Caco-2 (cell line): ENCODE measurements at regions not wholly inside any gene's neighbourhood (a gene's known extent, or its start where the extent isn't known, plus 50 kb on each side); places are given as distances from the start of the nearest gene placed in this dataset.

Experiments used
- BruUV-seq: library from RNA; stranded (reverse); fragments of 400-500 nt; replicated peaks from 2 replicates; lab custom pipeline; 2021; lab: Mats Ljungman, UMichigan
- CTCF ChIA-PET: fragments of 300-600 bp; sonication (Branson Sonifier 250); formaldehyde crosslinking; loops from one replicate; lab custom pipeline; 2022; ENCODE audit warnings: antibody characterized with exemption; lab: Charles Lee
- POLR2A ChIA-PET: fragments of 300-600 bp; sonication (Branson Sonifier 250); formaldehyde crosslinking; loops from one replicate; lab custom pipeline; 2022; ENCODE audit warnings: antibody characterized with exemption; lab: Charles Lee
- DNase-seq, 2 experiments: peaks; one replicate each; pipeline versions ENCODE4 v3.0.0 to v3.0.0-alpha.2; 2020 to 2022
- H3K27me3 ChIP-seq: replicated peaks from 2 replicates; pipeline ENCODE4 v1.6.0; 2011; ENCODE audit warnings: low read length; ENCODE audit not compliant: control insufficient read depth, insufficient read depth
- H3K36me3 ChIP-seq: 2 replicates; pipeline ENCODE4 v1.5.1; 2011; ENCODE audit warnings: low read length; ENCODE audit not compliant: control insufficient read depth, insufficient read depth
- H3K4me1 ChIP-seq: fragments of 250-450 bp; sonication (Bioruptor Pico); 2 replicates; pipeline ENCODE4 v1.5.1; 2020; ENCODE audit warnings: mild to moderate bottlenecking
- H3K4me3 ChIP-seq: 2 replicates; pipeline ENCODE4 v1.5.1; 2011; ENCODE audit warnings: low read depth, mild to moderate bottlenecking, control low read depth, low read length
- H3K9me3 ChIP-seq: fragments of 250-450 bp; sonication (Bioruptor Pico); 2 replicates; pipeline ENCODE4 v1.5.1; 2020; ENCODE audit warnings: mild to moderate bottlenecking, moderate library complexity
- H3K27ac Mint-ChIP-seq: one replicate; pipeline ENCODE4 v1.8.0; 2022; ENCODE audit warnings: mixed read lengths; ENCODE audit not compliant: unreplicated experiment
- H3K27me3 Mint-ChIP-seq: one replicate; pipeline ENCODE4 v1.8.0; 2022; ENCODE audit warnings: mixed read lengths; ENCODE audit not compliant: insufficient read depth, unreplicated experiment
- H3K36me3 Mint-ChIP-seq: one replicate; pipeline ENCODE4 v1.8.0; 2022; ENCODE audit warnings: mild to moderate bottlenecking, mixed read lengths; ENCODE audit not compliant: insufficient read depth, unreplicated experiment
- H3K4me1 Mint-ChIP-seq: one replicate; pipeline ENCODE4 v1.8.0; 2022; ENCODE audit warnings: low read depth, mixed read lengths; ENCODE audit not compliant: unreplicated experiment
- H3K4me3 Mint-ChIP-seq: one replicate; pipeline ENCODE4 v1.8.0; 2022; ENCODE audit warnings: mild to moderate bottlenecking, moderate library complexity, mixed read lengths; ENCODE audit not compliant: unreplicated experiment
- H3K9me3 Mint-ChIP-seq: one replicate; pipeline ENCODE4 v1.8.0; 2022; ENCODE audit warnings: mixed read lengths; ENCODE audit not compliant: unreplicated experiment
- intact Hi-C: fragments of 100-400 bp; cut with micrococcal nuclease; formaldehyde crosslinking; loops from one replicate; pipeline ENCODE4 v1.10.0; 2022; ENCODE audit not compliant: unreplicated experiment
- TF ChIP-seq, protein P1 (sequence below), 2 experiments: fragments of 200-600 bp in 1 of 2; IDR thresholded peaks; 1 replicate in 1 of 2; 2 replicates in 1 of 2; pipeline versions ENCODE4 v1.5.1 to v1.8.0; 2011 to 2022; ENCODE audit warnings: antibody characterized with exemption in 1 of 2, control low read depth in 1 of 2, inconsistent platforms in 1 of 2, low read depth in 1 of 2, low read length in 1 of 2, mild to moderate bottlenecking in 1 of 2, moderate library complexity in 1 of 2; ENCODE audit not compliant: insufficient read depth in 1 of 2, severe bottlenecking in 1 of 2, unreplicated experiment in 1 of 2

- CTCF ChIA-PET = no interaction called here
- POLR2A ChIA-PET = no interaction called here
- H3K9me3 ChIP-seq = no peaks in the 10 kb centered on the region
- DNase-seq = no peak
- Mint-ChIP-seq H3K27ac (no peak overlapping the region), H3K4me3 (no peak overlapping the region), H3K4me1 (no peaks in the 10 kb centered on the region), H3K27me3 (peaks cover 9% of the 10 kb centered on the region), H3K36me3 (no peaks in the 10 kb centered on the region), H3K9me3 (no peaks in the 10 kb centered on the region)
- no TSS peak for BruUV-seq
- H3K4me3 ChIP-seq = no peak overlapping the region
- TF ChIP-seq, protein P1, sequence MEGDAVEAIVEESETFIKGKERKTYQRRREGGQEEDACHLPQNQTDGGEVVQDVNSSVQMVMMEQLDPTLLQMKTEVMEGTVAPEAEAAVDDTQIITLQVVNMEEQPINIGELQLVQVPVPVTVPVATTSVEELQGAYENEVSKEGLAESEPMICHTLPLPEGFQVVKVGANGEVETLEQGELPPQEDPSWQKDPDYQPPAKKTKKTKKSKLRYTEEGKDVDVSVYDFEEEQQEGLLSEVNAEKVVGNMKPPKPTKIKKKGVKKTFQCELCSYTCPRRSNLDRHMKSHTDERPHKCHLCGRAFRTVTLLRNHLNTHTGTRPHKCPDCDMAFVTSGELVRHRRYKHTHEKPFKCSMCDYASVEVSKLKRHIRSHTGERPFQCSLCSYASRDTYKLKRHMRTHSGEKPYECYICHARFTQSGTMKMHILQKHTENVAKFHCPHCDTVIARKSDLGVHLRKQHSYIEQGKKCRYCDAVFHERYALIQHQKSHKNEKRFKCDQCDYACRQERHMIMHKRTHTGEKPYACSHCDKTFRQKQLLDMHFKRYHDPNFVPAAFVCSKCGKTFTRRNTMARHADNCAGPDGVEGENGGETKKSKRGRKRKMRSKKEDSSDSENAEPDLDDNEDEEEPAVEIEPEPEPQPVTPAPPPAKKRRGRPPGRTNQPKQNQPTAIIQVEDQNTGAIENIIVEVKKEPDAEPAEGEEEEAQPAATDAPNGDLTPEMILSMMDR (IDR thresholded peaks at IDR 0.05; ENCODE audit: insufficient read depth in 1 of 2, low read depth in 1 of 2, low read length in 1 of 2, severe bottlenecking in 1 of 2, unreplicated experiment in 1 of 2) = no peak
- H3K27me3 ChIP-seq = no peaks in the 10 kb centered on the region
- intact Hi-C loops = no loop called here
- no peaks in the 10 kb centered on the region for H3K36me3 ChIP-seq
- no peaks in the 10 kb centered on the region for H3K4me1 ChIP-seq
Observed at GRCh38 chr1:70902211-70902610, 145.4 kb downstream of the PTGER3 start.

- Mint-ChIP-seq H3K9me3 (no peaks in the 10 kb centered on the region), H3K36me3 (no peaks in the 10 kb centered on the region), H3K4me1 (no peaks in the 10 kb centered on the region), H3K4me3 (no peak overlapping the region), H3K27me3 (no peaks in the 10 kb centered on the region), H3K27ac (no peak overlapping the region)
- Histone ChIP-seq H3K36me3 (no peaks in the 10 kb centered on the region), H3K4me3 (no peak overlapping the region), H3K4me1 (no peaks in the 10 kb centered on the region), H3K9me3 (no peaks in the 10 kb centered on the region), H3K27me3 (no peaks in the 10 kb centered on the region)
- TF ChIP-seq, protein P1 (IDR thresholded peaks at IDR 0.05; ENCODE audit: insufficient read depth in 1 of 2, low read depth in 1 of 2, low read length in 1 of 2, severe bottlenecking in 1 of 2, unreplicated experiment in 1 of 2) = no peak
- no TSS peak for BruUV-seq
- intact Hi-C loops = no loop called here
- no peak for DNase-seq
- POLR2A ChIA-PET = no interaction called here
- CTCF ChIA-PET = no interaction called here
Observed at GRCh38 chr1:70906800-70907199, 140.8 kb downstream of the PTGER3 start.

DNA sequence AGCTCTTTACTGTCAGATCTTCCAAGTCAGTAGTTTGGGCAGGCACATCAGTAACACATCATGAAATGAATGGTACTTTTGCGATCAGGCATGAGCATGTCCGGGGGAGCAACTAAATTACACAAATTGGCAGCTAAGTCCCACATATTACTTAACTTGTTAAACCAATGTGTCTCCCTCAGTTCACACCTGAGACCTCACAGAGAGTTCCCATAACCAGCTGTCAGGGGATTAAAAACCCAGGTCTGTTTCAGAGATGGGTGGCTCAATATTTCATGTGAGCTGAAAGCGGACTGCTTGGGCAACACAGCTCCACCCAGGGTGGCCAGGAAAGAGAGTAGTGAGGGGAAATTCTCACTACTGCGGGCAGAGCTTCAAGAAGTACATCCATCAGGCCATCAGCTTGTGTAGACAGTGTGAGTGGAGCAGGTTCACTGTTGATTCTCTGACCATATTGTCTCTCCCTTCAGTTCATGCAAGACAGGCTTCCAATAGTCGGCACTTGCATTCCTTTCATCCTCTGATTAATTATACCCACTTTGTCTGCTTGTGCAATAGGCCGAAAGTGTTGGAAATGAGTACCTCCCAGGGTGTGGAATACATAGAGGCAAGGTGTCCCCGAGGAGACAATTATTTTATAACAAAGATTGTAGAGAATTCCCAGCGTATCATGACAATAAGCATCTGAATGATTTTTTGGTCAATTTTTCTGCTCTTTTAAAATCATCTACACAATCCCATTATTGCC lies 139.9 kb downstream of the PTGER3 start:
- H3K27me3 Mint-ChIP-seq = no peaks in the 10 kb centered on the region
- ChIA-PET POLR2A (no interaction called here), CTCF (no interaction called here)
- no peak overlapping the region for H3K4me3 ChIP-seq
- H3K4me3 Mint-ChIP-seq = no peak overlapping the region
- intact Hi-C loops = no loop called here
- H3K36me3 ChIP-seq = no peaks in the 10 kb centered on the region
- no peaks in the 10 kb centered on the region for H3K9me3 Mint-ChIP-seq
- BruUV-seq = no TSS peak
- H3K4me1 Mint-ChIP-seq = no peaks in the 10 kb centered on the region
- TF ChIP-seq, protein P1 (IDR thresholded peaks at IDR 0.05; ENCODE audit: insufficient read depth in 1 of 2, low read depth in 1 of 2, low read length in 1 of 2, severe bottlenecking in 1 of 2, unreplicated experiment in 1 of 2) = no peak
- H3K9me3 ChIP-seq = no peaks in the 10 kb centered on the region
- no peaks in the 10 kb centered on the region for H3K36me3 Mint-ChIP-seq
- no peaks in the 10 kb centered on the region for H3K4me1 ChIP-seq
- H3K27me3 ChIP-seq = no peaks in the 10 kb centered on the region
- no peak for DNase-seq
- H3K27ac Mint-ChIP-seq = no peak overlapping the region
